ENCODE measurements at regions not wholly inside any gene's neighbourhood (a gene's known extent, or its start where the extent isn't known, plus 50 kb on each side); places are given as distances from the start of the nearest gene placed in this dataset.

DNA sequence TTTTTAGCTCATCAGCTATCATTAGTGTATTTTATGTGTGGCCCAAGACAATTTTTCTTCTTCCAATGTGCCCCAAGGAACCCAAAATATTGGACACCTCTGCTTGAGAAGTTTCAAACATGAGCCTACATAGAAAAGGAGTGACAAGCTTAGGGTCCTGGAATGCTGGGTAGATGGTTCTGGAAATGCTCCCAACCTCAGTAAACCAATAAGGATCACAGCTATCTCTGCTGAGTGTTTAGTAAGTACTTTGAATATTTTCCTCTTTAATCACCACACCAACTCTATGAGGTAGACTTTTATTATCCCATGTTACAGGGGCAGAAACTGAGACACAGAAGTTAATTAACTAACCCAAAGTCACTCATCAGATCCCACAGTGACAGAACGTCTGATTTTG is 164.9 kb upstream of the KLF3 start:
- TF ChIP-seq, protein P1, sequence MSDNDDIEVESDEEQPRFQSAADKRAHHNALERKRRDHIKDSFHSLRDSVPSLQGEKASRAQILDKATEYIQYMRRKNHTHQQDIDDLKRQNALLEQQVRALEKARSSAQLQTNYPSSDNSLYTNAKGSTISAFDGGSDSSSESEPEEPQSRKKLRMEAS (CRISPR knock-in tag; IDR thresholded peaks at IDR 0.05) = no peak
- TF ChIP-seq IRF1 (CRISPR knock-in tag; IDR thresholded peaks at IDR 0.05) = no peak
- TF ChIP-seq, protein P2, sequence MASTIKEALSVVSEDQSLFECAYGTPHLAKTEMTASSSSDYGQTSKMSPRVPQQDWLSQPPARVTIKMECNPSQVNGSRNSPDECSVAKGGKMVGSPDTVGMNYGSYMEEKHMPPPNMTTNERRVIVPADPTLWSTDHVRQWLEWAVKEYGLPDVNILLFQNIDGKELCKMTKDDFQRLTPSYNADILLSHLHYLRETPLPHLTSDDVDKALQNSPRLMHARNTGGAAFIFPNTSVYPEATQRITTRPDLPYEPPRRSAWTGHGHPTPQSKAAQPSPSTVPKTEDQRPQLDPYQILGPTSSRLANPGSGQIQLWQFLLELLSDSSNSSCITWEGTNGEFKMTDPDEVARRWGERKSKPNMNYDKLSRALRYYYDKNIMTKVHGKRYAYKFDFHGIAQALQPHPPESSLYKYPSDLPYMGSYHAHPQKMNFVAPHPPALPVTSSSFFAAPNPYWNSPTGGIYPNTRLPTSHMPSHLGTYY (CRISPR knock-in tag; IDR thresholded peaks at IDR 0.05) = no peak
